ENCODE measurements at regions not wholly inside any gene's neighbourhood (a gene's known extent, or its start where the extent isn't known, plus 50 kb on each side); places are given as distances from the start of the nearest gene placed in this dataset.

GRCh38 chr3:111244760-111245159 lies 173.1 kb downstream of the NECTIN3 start:
- no peak for DNase-seq

DNA sequence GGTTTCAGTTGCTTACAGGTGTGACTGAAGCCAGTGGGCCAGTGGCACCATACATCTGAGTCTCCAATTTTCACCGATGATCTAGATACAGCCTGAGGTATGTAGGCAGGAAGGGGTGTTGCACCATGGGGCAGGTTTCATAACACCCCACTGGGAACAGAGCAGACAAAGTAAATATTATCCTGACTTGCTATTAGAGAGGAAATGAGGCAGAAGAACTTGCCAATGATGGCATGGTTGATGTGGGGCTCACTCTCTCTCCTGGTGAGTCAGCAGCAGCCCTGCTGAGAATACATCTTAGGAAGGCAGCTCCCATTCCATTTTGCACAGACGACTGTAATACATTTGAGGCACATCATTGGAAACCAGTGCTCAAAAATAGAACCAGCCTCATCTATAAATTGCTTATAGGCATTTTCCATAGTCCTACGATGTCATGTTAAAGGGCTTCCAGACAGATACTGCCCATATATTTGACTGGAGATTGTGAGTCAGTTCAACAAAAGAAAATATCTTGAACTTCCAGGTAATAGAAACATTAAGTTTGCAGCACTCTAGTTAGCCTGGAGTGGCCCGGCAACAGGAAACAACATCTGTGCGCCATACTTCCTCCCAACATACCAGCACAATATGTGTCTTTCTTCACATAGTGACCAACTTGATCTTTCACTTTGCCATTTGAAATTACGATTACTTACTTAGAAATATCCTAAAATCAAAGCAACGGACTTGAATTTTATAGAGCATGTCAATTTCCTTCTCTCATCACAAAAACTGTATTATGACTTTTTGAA lies 175.5 kb downstream of the NECTIN3 start:
- no peak for DNase-seq

DNA sequence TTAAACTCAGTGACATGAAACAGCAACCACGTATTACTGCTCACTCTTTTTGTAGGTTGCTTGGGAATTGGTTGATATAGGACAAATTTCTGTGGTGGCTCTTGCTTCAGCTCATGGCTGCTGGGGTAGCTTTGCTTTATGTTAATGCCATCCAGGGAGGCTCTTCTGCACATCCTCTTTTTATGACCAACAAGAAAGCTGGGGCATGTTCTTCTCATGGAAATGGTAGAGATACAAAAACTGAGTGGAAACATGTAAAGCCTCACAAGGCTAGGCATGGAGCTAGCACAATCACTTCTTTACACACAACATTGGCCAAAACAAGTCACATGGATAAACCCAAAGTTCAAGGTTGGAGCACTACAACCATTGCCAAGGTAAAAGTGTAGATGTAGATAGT lies 176.8 kb downstream of the NECTIN3 start:
- no peak for DNase-seq

GRCh38 chr3:111249421-111249820 lies 177.8 kb downstream of the NECTIN3 start:
- no peak for DNase-seq

GRCh38 chr3:111252779-111253178 lies 181.2 kb downstream of the NECTIN3 start:
- no peak for DNase-seq

DNA sequence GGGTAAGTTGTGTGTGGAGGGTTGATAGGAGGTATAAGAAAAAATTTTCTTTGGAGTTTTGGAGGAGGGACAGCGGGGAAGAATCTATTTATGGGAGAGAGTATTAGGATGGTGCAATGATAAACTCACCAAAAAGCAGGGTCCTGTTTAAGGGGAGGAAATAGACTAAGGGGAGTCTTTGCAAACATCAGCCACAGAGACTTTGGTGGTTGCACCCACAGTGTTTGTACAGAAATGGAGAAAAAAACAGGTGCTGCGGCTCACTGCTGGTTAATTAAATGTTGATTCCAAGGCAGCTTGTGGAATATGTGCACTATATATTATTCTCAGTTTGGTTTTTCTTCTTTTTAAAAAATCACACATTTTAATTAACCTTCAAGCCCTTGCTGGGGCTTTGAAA lies 182.1 kb downstream of the NECTIN3 start:
- DNase-seq: no peak

- DNase-seq: no peak
These were observed 189.3 kb downstream of the NECTIN3 start for GRCh38 chr3:111260878-111261277.

DNA sequence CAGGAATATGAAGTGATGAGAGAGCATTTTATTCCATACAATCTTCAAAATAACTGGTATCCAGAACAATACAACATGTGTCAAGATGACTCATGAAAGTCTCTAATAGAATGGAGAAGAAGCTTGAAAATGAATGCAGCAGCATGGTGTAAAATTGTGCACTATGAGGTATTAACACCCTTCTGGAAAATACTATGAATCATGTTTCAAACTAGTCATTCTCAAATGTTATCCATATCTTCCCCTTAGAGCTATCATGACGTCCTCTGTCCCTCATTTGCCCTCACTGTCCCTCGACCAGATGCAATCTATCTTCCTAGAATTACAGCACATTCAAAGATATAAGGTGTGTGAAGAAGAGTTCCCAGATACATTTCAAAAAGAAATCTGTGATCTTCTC lies 198.2 kb downstream of the NECTIN3 start:
- no peak for DNase-seq

DNA sequence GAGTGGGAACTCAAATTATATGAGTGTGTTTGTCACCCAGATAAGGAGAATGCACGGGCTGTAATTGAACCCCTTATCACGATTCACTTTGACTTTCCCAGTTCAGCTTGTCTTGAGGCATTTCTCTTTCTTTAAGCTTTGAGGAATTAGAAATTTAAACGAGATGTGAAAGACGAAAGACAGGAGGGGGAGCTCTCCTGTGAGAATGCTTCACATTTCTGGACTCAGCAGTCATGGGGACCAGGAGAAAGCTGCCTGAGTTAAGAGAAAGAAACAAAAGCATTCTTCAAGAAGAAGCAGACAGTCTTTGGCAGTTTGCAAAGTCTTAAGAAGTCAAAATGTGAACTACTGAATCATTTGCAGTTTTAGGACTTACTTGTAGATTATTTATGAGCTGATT lies 205.6 kb downstream of the NECTIN3 start:
- peak; percentile 74 for DNase-seq

- no peak for DNase-seq
These were observed 207.3 kb downstream of the NECTIN3 start for GRCh38 chr3:111278959-111279358.

GRCh38 chr3:111282024-111282423 lies 210.4 kb downstream of the NECTIN3 start:
- DNase-seq: no peak

- DNase-seq: no peak
These were observed 211.5 kb downstream of the NECTIN3 start for GRCh38 chr3:111283165-111283564.

GRCh38 chr3:111284503-111285183 lies 213.0 kb downstream of the NECTIN3 start:
- DNase-seq: no peak

DNA sequence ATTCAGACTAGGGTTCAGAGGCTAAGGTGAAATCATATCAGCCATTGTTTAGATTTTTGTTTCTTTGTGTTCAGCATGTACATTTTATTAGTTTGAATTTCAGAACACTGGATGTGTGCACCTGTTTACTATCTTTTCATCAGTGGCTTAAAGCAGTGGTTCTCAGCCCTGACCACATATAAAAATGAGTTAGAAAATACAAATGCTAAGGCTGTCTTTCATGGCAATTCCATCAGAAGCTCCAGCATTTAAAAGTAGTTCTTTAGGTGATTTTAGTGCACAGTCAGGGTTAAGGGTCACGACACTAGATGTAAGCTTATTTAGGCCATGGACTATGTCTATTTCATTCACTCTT lies 213.5 kb downstream of the NECTIN3 start:
- DNase-seq: no peak

DNA sequence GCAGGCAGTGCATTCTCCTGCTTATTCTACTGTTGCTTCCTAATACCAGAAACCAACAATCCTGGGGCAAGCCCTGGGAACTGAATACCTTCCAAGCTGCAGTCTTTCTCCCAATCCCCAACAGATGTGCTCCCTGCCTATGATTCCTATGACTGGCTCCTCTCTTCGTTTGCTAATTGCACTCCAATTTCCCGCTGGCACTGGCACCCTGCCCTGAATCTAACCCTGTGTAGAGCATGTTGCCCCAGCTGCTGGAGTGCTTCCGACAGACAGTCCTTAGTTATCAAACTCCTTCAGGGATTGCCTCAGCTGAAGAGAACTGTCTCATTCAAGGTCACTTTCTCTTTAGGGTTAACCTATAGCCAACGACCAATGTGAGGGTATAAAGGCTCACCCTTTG lies 214.1 kb downstream of the NECTIN3 start:
- DNase-seq: no peak

DNA sequence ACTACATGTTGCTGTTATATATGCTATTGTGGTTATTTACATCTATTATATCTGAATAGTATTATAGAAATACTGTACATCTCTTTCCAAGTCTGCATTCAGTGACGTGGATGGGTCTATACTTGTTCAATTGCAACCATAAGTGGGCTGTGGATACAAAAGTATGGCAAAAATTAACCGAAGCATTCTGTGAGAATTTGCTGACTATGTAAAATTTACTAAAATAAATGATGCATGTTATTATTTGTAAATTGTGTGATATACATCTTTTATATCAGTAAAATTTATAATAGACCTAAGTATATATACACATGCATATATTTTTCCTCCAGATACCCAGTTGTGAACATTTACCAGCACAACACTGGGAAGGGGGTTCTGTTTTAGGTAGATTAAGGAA lies 215.1 kb downstream of the NECTIN3 start:
- DNase-seq: no peak

GRCh38 chr3:111292117-111292516 lies 220.5 kb downstream of the NECTIN3 start:
- DNase-seq: no peak

DNA sequence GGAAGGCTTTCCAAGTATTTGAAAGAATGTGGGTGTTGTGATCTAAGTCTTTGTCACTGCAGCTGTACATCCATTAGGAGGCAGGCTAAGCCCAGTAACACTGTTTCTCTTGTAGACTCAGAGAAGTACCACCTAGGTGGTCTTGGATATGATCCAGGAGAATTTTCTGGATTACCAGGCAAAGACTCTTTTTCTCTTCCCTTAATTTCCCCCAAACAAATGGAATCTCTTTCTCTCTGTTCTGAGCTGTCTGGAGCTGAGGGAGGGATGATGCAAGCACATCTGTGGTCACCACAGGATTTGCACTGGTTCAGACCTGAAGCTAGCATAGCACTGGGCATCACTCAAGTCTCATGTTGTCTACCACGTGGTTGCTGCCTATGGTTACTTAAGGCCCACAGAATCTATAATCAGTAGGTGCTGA lies 227.6 kb downstream of the NECTIN3 start:
- DNase-seq: peak; percentile 61

DNA sequence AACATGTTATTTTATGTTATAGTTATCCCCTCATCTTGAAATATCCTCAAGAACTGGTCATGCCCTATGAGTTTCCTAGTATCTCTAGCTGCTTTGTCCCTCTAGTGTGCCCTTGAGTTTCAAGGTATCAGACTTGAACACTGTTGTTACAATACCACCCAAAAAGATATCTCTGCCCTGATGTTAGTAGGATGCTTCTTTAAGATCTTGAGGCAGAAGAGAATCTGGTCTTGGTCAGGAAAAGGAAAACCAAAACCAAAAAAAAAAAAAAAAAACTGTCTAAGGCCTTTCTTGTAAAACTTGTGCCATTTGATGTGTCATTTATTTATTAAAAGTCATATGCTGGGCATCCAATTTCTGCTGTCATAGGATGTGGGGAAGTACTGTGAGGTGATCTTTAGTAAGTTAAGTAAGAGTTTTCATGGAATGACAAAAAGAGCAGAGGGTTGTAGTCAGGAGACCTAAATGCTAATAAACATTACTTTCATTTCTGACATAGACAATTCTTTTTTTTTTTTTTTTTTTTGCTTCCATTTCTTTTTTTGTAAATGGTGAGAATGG lies 229.7 kb downstream of the NECTIN3 start:
- no peak for DNase-seq

- DNase-seq: no peak
These were observed 230.4 kb downstream of the NECTIN3 start for GRCh38 chr3:111302063-111302462.

GRCh38 chr3:111303760-111304159 lies 232.1 kb downstream of the NECTIN3 start:
- DNase-seq: no peak

DNA sequence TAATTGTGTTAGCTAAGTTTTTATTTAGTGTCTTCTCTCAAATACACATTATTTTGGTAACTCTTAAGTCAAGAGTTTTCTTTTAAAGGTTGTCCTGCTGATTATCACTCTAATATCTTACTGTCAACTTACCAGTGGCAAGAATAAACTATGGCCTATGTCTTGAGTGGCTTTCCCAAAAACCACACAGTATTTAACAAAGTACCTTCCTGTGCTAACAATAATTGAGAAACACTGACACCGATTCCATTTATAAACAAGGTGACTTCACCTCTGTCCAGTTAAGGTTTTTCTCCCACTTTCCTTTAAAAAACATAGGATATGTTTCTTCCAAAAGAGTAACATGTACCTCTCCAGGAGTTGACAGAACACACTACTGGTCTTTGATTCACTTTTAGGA lies 234.3 kb upstream of the CD96 start:
- no peak for DNase-seq

GRCh38 chr3:111311126-111311525 lies 230.9 kb upstream of the CD96 start:
- DNase-seq: no peak

GRCh38 chr3:111311709-111312235 lies 230.2 kb upstream of the CD96 start:
- DNase-seq: no peak

Data from islet precursor cell (in vitro differentiated cells).